ENCODE measurements at regions not wholly inside any gene's neighbourhood (a gene's known extent, or its start where the extent isn't known, plus 50 kb on each side); places are given as distances from the start of the nearest gene placed in this dataset.

DNA sequence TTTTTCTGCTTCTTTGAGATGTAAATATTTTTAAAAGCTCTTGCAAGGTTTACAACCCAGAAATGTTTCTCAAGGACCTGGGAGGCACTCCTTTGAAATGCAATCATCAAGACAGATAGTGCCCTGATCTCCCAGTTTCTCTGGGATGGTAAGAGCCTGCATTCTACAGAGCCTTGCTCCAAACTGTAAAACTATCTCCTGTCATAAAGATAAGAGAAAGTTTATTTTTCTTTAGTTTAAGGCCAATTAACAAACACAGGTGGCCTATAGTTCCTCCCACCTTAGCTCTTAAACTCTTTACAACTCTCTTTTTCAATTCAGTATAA, 1231.1 kb upstream of the NUDT12 start:
- no peak for DNase-seq
- no peak overlapping the region for H4K91ac ChIP-seq (ENCODE audit: insufficient read depth, low read depth, low read length)
- intact Hi-C loops (cut with micrococcal nuclease), result no loop called here

More for the DNA sequence above, 1231.1 kb upstream of the NUDT12 start:
- H4K5ac ChIP-seq (ENCODE audit: low read depth, low read length), result no peak overlapping the region
- no peaks in the 10 kb centered on the region for H3K27me3 ChIP-seq (ENCODE audit: control insufficient read depth, insufficient read depth, low read length)
- no peak overlapping the region for H2BK15ac ChIP-seq (ENCODE audit: low read depth, low read length)
- H3K4ac ChIP-seq (ENCODE audit: low read depth, low read length), result no peak overlapping the region
- H3K18ac ChIP-seq (ENCODE audit: low read depth, low read length), result no peak overlapping the region
- CTCF ChIA-PET, result no interaction called here
- no peak overlapping the region for H2BK5ac ChIP-seq (ENCODE audit: low read depth, low read length, poor library complexity, severe bottlenecking)
- no peaks in the 10 kb centered on the region for H3K79me1 ChIP-seq (ENCODE audit: low read depth in 1 of 2, low read length in 2 of 2)
- H4K20me1 ChIP-seq (ENCODE audit: insufficient read depth, low read length), result no peaks in the 10 kb centered on the region
- dilution Hi-C loops (cut with HindIII; ENCODE audit: low sequenced_read_pairs, unreplicated experiment), result no loop called here
- H4K8ac ChIP-seq (ENCODE audit: low read depth in 2 of 2, low read length in 2 of 2), result no peak overlapping the region
- H2AK5ac ChIP-seq (ENCODE audit: low read depth, low read length), result no peak overlapping the region
- no peaks in the 10 kb centered on the region for H3K36me3 ChIP-seq (ENCODE audit: control insufficient read depth, insufficient read depth, low read length)
- no peak overlapping the region for H2BK120ac ChIP-seq (ENCODE audit: low read depth, low read length)
- no peaks in the 10 kb centered on the region for H3K4me1 ChIP-seq (ENCODE audit: control insufficient read depth, insufficient read depth, low read length)
- no peak overlapping the region for H2BK20ac ChIP-seq (ENCODE audit: low read depth, low read length)
- H2AK9ac ChIP-seq (replicated peaks; ENCODE audit: low read depth, low read length, poor library complexity), result no peak overlapping the region
- in situ Hi-C loops (cut with MboI; ENCODE audit: low sequenced_read_pairs), result no loop called here
- BruUV-seq (replicated peaks), result no TSS peak
- no peak overlapping the region for H3K4me3 ChIP-seq (ENCODE audit: insufficient read depth, low read depth, low read length)
- no peak overlapping the region for H3K4me2 ChIP-seq (ENCODE audit: low read depth, low read length)
- TF ChIP-seq NFE2L2 (IDR thresholded peaks at IDR 0.05; ENCODE audit: low read depth, low read length), result no peak
- no peak for TF ChIP-seq RCOR1 (IDR thresholded peaks at IDR 0.05; ENCODE audit: insufficient replicate concordance, low read length)
- TF ChIP-seq, protein P1, sequence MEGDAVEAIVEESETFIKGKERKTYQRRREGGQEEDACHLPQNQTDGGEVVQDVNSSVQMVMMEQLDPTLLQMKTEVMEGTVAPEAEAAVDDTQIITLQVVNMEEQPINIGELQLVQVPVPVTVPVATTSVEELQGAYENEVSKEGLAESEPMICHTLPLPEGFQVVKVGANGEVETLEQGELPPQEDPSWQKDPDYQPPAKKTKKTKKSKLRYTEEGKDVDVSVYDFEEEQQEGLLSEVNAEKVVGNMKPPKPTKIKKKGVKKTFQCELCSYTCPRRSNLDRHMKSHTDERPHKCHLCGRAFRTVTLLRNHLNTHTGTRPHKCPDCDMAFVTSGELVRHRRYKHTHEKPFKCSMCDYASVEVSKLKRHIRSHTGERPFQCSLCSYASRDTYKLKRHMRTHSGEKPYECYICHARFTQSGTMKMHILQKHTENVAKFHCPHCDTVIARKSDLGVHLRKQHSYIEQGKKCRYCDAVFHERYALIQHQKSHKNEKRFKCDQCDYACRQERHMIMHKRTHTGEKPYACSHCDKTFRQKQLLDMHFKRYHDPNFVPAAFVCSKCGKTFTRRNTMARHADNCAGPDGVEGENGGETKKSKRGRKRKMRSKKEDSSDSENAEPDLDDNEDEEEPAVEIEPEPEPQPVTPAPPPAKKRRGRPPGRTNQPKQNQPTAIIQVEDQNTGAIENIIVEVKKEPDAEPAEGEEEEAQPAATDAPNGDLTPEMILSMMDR (conservative IDR thresholded peaks at IDR 0.05; ENCODE audit: low read depth, low read length), result no peak
- TF ChIP-seq RAD21 (IDR thresholded peaks at IDR 0.05; ENCODE audit: low read length), result no peak
- no peak for TF ChIP-seq MXI1 (IDR thresholded peaks at IDR 0.05; ENCODE audit: borderline replicate concordance, low read depth, low read length)
- TF ChIP-seq SMC3 (IDR thresholded peaks at IDR 0.05; ENCODE audit: low read depth, low read length), result no peak
- no peak for TF ChIP-seq FOS (IDR thresholded peaks at IDR 0.05; ENCODE audit: low read depth, low read length)
- no peak for TF ChIP-seq POLR2A (IDR thresholded peaks at IDR 0.05; ENCODE audit: low read depth, low read length)
- no peak for TF ChIP-seq CHD1 (IDR thresholded peaks at IDR 0.05; ENCODE audit: low read depth, low read length)
- TF ChIP-seq, protein P2, sequence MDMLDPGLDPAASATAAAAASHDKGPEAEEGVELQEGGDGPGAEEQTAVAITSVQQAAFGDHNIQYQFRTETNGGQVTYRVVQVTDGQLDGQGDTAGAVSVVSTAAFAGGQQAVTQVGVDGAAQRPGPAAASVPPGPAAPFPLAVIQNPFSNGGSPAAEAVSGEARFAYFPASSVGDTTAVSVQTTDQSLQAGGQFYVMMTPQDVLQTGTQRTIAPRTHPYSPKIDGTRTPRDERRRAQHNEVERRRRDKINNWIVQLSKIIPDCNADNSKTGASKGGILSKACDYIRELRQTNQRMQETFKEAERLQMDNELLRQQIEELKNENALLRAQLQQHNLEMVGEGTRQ (IDR thresholded peaks at IDR 0.05; ENCODE audit: low read depth, low read length), result no peak
- TF ChIP-seq, protein P3, sequence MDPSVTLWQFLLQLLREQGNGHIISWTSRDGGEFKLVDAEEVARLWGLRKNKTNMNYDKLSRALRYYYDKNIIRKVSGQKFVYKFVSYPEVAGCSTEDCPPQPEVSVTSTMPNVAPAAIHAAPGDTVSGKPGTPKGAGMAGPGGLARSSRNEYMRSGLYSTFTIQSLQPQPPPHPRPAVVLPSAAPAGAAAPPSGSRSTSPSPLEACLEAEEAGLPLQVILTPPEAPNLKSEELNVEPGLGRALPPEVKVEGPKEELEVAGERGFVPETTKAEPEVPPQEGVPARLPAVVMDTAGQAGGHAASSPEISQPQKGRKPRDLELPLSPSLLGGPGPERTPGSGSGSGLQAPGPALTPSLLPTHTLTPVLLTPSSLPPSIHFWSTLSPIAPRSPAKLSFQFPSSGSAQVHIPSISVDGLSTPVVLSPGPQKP (IDR thresholded peaks at IDR 0.05; ENCODE audit: borderline replicate concordance, low read depth, low read length), result no peak
- no peak for TF ChIP-seq MAZ (IDR thresholded peaks at IDR 0.05; ENCODE audit: borderline replicate concordance, low read depth, low read length)
- no peak for TF ChIP-seq RFX5 (IDR thresholded peaks at IDR 0.05; ENCODE audit: low read depth, low read length)
- TF ChIP-seq MAFK (IDR thresholded peaks at IDR 0.05; ENCODE audit: low read depth, low read length), result no peak
- no peak for TF ChIP-seq BHLHE40 (IDR thresholded peaks at IDR 0.05; ENCODE audit: low read depth, low read length)
- H3K9me3 ChIP-seq (ENCODE audit: control insufficient read depth, insufficient read depth, low read length), result peaks cover 1% of the 10 kb centered on the region; the same call in 1 of the 2 replicates
- H3K56ac ChIP-seq (ENCODE audit: extremely low read depth, insufficient read depth, low read length), result no peak overlapping the region
- no peak for ATAC-seq (ENCODE audit: low read depth)
- H3K14ac ChIP-seq (replicated peaks; ENCODE audit: low read depth, low read length), result no peak overlapping the region
- POLR2A ChIA-PET (ENCODE audit: unreplicated experiment), result no interaction called here
- H3K27ac ChIP-seq (ENCODE audit: insufficient read depth, low read length), result no peak overlapping the region
- no peak overlapping the region for H3K9ac ChIP-seq (ENCODE audit: low read depth, low read length)
- H3K23ac ChIP-seq (ENCODE audit: low read depth, low read length), result no peak overlapping the region
- no peaks in the 10 kb centered on the region for H3K9me1 ChIP-seq (ENCODE audit: insufficient read depth, low read length)
- H2AFZ ChIP-seq (replicated peaks; ENCODE audit: low read length, poor library complexity), result no peak overlapping the region

All from IMR-90 (cell line).